ENCODE measurements at regions not wholly inside any gene's neighbourhood (a gene's known extent, or its start where the extent isn't known, plus 50 kb on each side); places are given as distances from the start of the nearest gene placed in this dataset.

GRCh38 chr15:97680606-97681220, 279.8 kb upstream of the ARRDC4 start:
- H3K79me2 ChIP-seq (ENCODE audit: insufficient read depth, low read length), result no peaks in the 10 kb centered on the region
- H3K9me3 ChIP-seq (ENCODE audit: low read length), result peaks cover 60% of the 10 kb centered on the region
- H2AFZ ChIP-seq (ENCODE audit: low read length), result no peak overlapping the region
- no peaks in the 10 kb centered on the region for H4K20me1 ChIP-seq (ENCODE audit: insufficient read depth, low read length)
- ChIA-PET POLR2A (no interaction called here), CTCF (ENCODE audit: low intra/inter-chr PET ratio, low total read pairs) (no interaction called here)
- intact Hi-C loops (cut with micrococcal nuclease; ENCODE audit: unreplicated experiment) (no loop called here), in situ Hi-C loops (cut with HindIII; ENCODE audit: extremely low pct_ligation_motif_present, low pct_unique_long_range_greater_than_20kb) (no loop called here)
- no peaks in the 10 kb centered on the region for H3K36me3 ChIP-seq (replicated peaks in 1 of 2; ENCODE audit: control insufficient read depth in 1 of 2, insufficient read depth in 2 of 2, low read length in 2 of 2)
- H3K27me3 ChIP-seq (ENCODE audit: control insufficient read depth in 1 of 2, insufficient read depth in 2 of 2, low read length in 2 of 2), result no peaks in the 10 kb centered on the region; a peak in 1 of 5 replicates
- H3K27ac ChIP-seq (ENCODE audit: extremely low read length, insufficient read depth, low read length), result no peak overlapping the region
- no peak overlapping the region for H3K4me2 ChIP-seq (ENCODE audit: low read depth, low read length)
- no peak overlapping the region for H3K4me3 ChIP-seq (replicated peaks in 1 of 3; ENCODE audit: insufficient read depth in 1 of 3, low read depth in 2 of 3, low read length in 3 of 3)
- FAIRE-seq (no peak), DNase-seq (ENCODE audit: low spot score) (no peak), ATAC-seq (no peak)
- no TSS peak for BruUV-seq (replicated peaks)
- TF ChIP-seq CREB1 (IDR thresholded peaks at IDR 0.05) (peak; percentile 89), CREB1 (CRISPR knock-in tag; IDR thresholded peaks at IDR 0.05) (no peak), CCDC6 (CRISPR knock-in tag; IDR thresholded peaks at IDR 0.05) (no peak), RARG (CRISPR knock-in tag; IDR thresholded peaks at IDR 0.05; ENCODE audit: low read depth) (no peak), ATF7 (IDR thresholded peaks at IDR 0.05) (peak; percentile 95), ATF7 (CRISPR knock-in tag; IDR thresholded peaks at IDR 0.05) (no peak)
- WGBS (ENCODE audit: low lambda C conversion rate), result 47% methylated on average over 5 of the region's 5 CpGs
- no peaks in the 10 kb centered on the region for H3K4me1 ChIP-seq (ENCODE audit: insufficient read depth, low read length)
- no peak overlapping the region for H3K9ac ChIP-seq (ENCODE audit: insufficient read depth, low read depth, low read length)

- H3K27ac ChIP-seq (ENCODE audit: extremely low read length, insufficient read depth, low read length), result no peak overlapping the region
- H3K4me3 ChIP-seq (replicated peaks in 1 of 3; ENCODE audit: insufficient read depth in 1 of 3, low read depth in 2 of 3, low read length in 3 of 3), result no peak overlapping the region
- ATAC-seq (no peak), FAIRE-seq (no peak), DNase-seq (ENCODE audit: low spot score) (no peak)
- no peaks in the 10 kb centered on the region for H3K4me1 ChIP-seq (ENCODE audit: insufficient read depth, low read length)
- H3K9ac ChIP-seq (ENCODE audit: insufficient read depth, low read depth, low read length), result no peak overlapping the region
- BruUV-seq (replicated peaks), result no TSS peak
- in situ Hi-C loops (cut with HindIII; ENCODE audit: extremely low pct_ligation_motif_present, low pct_unique_long_range_greater_than_20kb), result no loop called here
- no peaks in the 10 kb centered on the region for H3K79me2 ChIP-seq (ENCODE audit: insufficient read depth, low read length)
- POLR2A ChIA-PET, result no interaction called here
- peaks cover 47% of the 10 kb centered on the region for H3K9me3 ChIP-seq (ENCODE audit: low read length)
- no peak overlapping the region for H2AFZ ChIP-seq (ENCODE audit: low read length)
- H3K36me3 ChIP-seq (replicated peaks in 1 of 2; ENCODE audit: control insufficient read depth in 1 of 2, insufficient read depth in 2 of 2, low read length in 2 of 2), result no peaks in the 10 kb centered on the region
- intact Hi-C loops (cut with micrococcal nuclease; ENCODE audit: unreplicated experiment), result no loop called here
- no peaks in the 10 kb centered on the region for H4K20me1 ChIP-seq (ENCODE audit: insufficient read depth, low read length)
- WGBS (ENCODE audit: low lambda C conversion rate), result 23% methylated on average over 3 of the region's 3 CpGs
- H3K27me3 ChIP-seq (ENCODE audit: control insufficient read depth in 1 of 2, insufficient read depth in 2 of 2, low read length in 2 of 2), result no peaks in the 10 kb centered on the region; a peak in 1 of 5 replicates
- H3K4me2 ChIP-seq (ENCODE audit: low read depth, low read length), result no peak overlapping the region
- CTCF ChIA-PET (ENCODE audit: low intra/inter-chr PET ratio, low total read pairs), result no interaction called here
- TF ChIP-seq ZNF724P (CRISPR knock-in tag; IDR thresholded peaks at IDR 0.05; ENCODE audit: borderline replicate concordance) (no peak), AHDC1 (CRISPR knock-in tag; IDR thresholded peaks at IDR 0.05; ENCODE audit: borderline replicate concordance) (no peak), MAFG (CRISPR knock-in tag; IDR thresholded peaks at IDR 0.05) (no peak), SALL1 (CRISPR knock-in tag; IDR thresholded peaks at IDR 0.05) (no peak), BCLAF1 (IDR thresholded peaks at IDR 0.05) (no peak)
Measured at GRCh38 chr15:97683831-97684230, 276.7 kb upstream of the ARRDC4 start.

All from HepG2 (cell line).